ENCODE measurements at regions not wholly inside any gene's neighbourhood (a gene's known extent, or its start where the extent isn't known, plus 50 kb on each side); places are given as distances from the start of the nearest gene placed in this dataset.

- TF ChIP-seq EP300 (IDR thresholded peaks at IDR 0.05) (no peak), CTCF (IDR thresholded peaks at IDR 0.05) (no peak), POLR2AphosphoS5 (IDR thresholded peaks at IDR 0.05) (no peak), POLR2A (IDR thresholded peaks at IDR 0.05; ENCODE audit: low read depth) (no peak)
These were observed 57.3 kb upstream of the BACE2 start for GRCh38 chr21:41110664-41111063.

GRCh38 chr21:41111681-41112080 is 56.3 kb upstream of the BACE2 start:
- Histone ChIP-seq H3K27me3 (peaks cover 0 to 53% (median 0%) of the 10 kb centered on the region in 4 donors), H3K4me1 (peaks cover 0 to 4% (median 0%) of the 10 kb centered on the region in 4 donors), H3K9me3 (no peaks in the 10 kb centered on the region), H3K27ac (replicated peaks in 1 of 4) (no peak overlapping the region), H3K4me3 (no peak overlapping the region), H3K36me3 (no peaks in the 10 kb centered on the region)
- no peak for TF ChIP-seq POLR2AphosphoS5 (IDR thresholded peaks at IDR 0.05)
- TF ChIP-seq POLR2A (IDR thresholded peaks at IDR 0.05; ENCODE audit: low read depth): no peak
- no peak for TF ChIP-seq EP300 (IDR thresholded peaks at IDR 0.05)
- TF ChIP-seq CTCF (IDR thresholded peaks at IDR 0.05): no peak
- intact Hi-C loops (cut with DNase I): no loop called here
- no peak for DNase-seq (ENCODE audit: extremely low spot score)
- 83% methylated on average over 11 of the region's 11 CpGs for WGBS

More at GRCh38 chr21:41110664-41111063, 57.3 kb upstream of the BACE2 start:
- intact Hi-C loops (cut with DNase I): no loop called here
- Histone ChIP-seq H3K27me3 (peaks cover 0 to 45% (median 0%) of the 10 kb centered on the region in 4 donors), H3K9me3 (no peaks in the 10 kb centered on the region), H3K36me3 (no peaks in the 10 kb centered on the region), H3K4me1 (peaks cover 0 to 4% (median 0%) of the 10 kb centered on the region in 4 donors), H3K27ac (replicated peaks in 1 of 4) (no peak overlapping the region), H3K4me3 (no peak overlapping the region)
- DNase-seq (ENCODE audit: extremely low spot score): no peak
- WGBS: 91% methylated on average over 5 of the region's 5 CpGs

GRCh38 chr21:41112740-41113692 is 54.9 kb upstream of the BACE2 start:
- TF ChIP-seq EP300 (IDR thresholded peaks at IDR 0.05) (no peak), POLR2AphosphoS5 (IDR thresholded peaks at IDR 0.05) (no peak), CTCF (IDR thresholded peaks at IDR 0.05) (no peak), POLR2A (IDR thresholded peaks at IDR 0.05; ENCODE audit: low read depth) (no peak)
- Histone ChIP-seq H3K4me1 (peaks cover 0 to 4% (median 0%) of the 10 kb centered on the region in 4 donors), H3K9me3 (no peaks in the 10 kb centered on the region), H3K27me3 (peaks cover 0 to 42% (median 0%) of the 10 kb centered on the region in 4 donors), H3K27ac (replicated peaks in 1 of 4) (no peak overlapping the region), H3K36me3 (no peaks in the 10 kb centered on the region), H3K4me3 (peak overlapping the region in 2 of 4 donors; percentile 8 to 9)
- intact Hi-C loops (cut with DNase I): no loop called here
- DNase-seq (ENCODE audit: extremely low spot score): no peak
- WGBS: 36% methylated on average over 13 of the region's 14 CpGs

- no peak for DNase-seq (ENCODE audit: extremely low spot score)
- TF ChIP-seq EP300 (IDR thresholded peaks at IDR 0.05): no peak
- no peak for TF ChIP-seq CTCF (IDR thresholded peaks at IDR 0.05)
- TF ChIP-seq POLR2AphosphoS5 (IDR thresholded peaks at IDR 0.05): no peak
- no peak overlapping the region for H3K27ac ChIP-seq (replicated peaks in 1 of 4)
- no peaks in the 10 kb centered on the region for H3K36me3 ChIP-seq
- H3K9me3 ChIP-seq: no peaks in the 10 kb centered on the region
- H3K4me3 ChIP-seq: no peak overlapping the region
- WGBS: 58% methylated on average over 4 of the region's 4 CpGs
- H3K4me1 ChIP-seq: peaks cover 0 to 4% (median 0%) of the 10 kb centered on the region in 4 donors
- intact Hi-C loops (cut with DNase I): no loop called here
- peaks cover 0 to 33% (median 0%) of the 10 kb centered on the region in 4 donors for H3K27me3 ChIP-seq
These were observed 52.1 kb upstream of the BACE2 start for GRCh38 chr21:41115851-41116250.
